SIG-M5 treated with dmso at 0.1 percent for 504 hours (cell line): ENCODE measurements at regions not wholly inside any gene's neighbourhood (a gene's known extent, or its start where the extent isn't known, plus 50 kb on each side); places are given as distances from the start of the nearest gene placed in this dataset.

ENCODE experiments used
- DNase-seq: peaks from one replicate; lab custom pipeline; 2025; ENCODE audit not compliant: unreplicated experiment; lab: John Stamatoyannopoulos, UW

GRCh38 chr1:81233591-81233990 is 567.1 kb upstream of the ADGRL2 start:
- DNase-seq: no peak

GRCh38 chr1:81232420-81232819 is 568.3 kb upstream of the ADGRL2 start:
- no peak for DNase-seq

- DNase-seq: no peak
Measured at GRCh38 chr1:81231729-81232038, 569.0 kb upstream of the ADGRL2 start.

DNA sequence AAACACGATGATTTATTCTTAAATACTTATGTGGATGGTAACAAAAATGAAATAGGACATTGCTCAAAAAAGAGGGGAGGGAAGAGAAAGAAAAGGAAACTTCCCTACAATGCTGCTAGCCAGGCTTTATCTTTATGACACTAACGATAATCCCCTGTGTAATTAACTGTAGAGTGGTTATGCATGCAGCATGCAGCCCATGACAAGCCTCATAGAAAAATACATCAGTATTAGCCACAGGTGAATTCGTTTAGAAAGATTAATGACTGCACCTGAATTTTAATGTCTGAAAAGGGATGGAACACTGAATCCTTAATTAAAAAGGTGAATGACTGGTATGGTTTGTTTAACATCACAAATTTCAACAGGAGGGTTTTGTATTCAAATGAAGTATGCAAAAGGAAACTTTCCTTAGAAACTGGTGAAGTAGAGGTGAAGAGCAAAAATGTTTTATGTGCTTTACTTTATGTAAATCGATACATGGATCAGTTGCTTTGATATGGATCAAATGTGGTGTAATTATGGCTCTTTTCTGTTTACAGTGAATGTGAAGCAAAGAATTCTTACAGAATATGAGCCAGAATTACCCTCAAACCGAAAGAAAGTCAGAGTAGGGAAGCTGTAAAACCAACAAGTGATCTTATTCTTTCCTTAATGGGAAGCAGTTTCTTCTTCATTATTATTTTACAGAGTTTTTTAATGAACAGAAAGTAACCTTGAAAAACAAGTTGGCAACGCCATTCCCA is 569.6 kb upstream of the ADGRL2 start:
- no peak for DNase-seq

- no peak for DNase-seq
Measured at GRCh38 chr1:81228926-81229325, 571.8 kb upstream of the ADGRL2 start.

- DNase-seq: no peak
Measured at GRCh38 chr1:81226603-81226928, 574.2 kb upstream of the ADGRL2 start.

- no peak for DNase-seq
Measured at GRCh38 chr1:81225789-81226602, 574.7 kb upstream of the ADGRL2 start.

- no peak for DNase-seq
Measured at GRCh38 chr1:81224222-81224621, 576.5 kb upstream of the ADGRL2 start.

- no peak for DNase-seq
Measured at GRCh38 chr1:81221564-81221963, 579.2 kb upstream of the ADGRL2 start.

DNA sequence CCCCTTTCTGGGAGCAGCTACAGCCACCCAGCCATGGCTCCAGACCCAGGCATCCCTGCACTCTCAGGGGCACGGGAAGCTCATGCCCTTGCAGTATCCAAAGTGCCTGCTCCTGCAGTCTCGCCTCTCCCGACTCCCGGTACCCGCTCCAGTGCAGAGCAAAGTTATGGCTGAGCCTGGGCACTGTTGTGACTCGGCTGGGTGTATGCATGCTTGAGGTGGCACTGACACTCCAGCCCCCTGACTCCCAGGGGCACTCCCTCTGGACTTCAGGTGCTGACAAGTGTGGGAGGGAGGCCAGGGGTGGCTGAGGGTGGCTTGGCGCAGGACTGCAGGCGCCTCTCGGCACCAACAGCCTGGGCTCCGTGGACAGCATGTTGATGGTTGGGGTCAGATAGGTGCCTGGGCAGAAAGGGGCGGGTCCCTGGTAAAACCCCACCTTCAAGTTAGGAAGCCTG is 580.1 kb upstream of the ADGRL2 start:
- DNase-seq: no peak

GRCh38 chr1:81217058-81217457 is 583.7 kb upstream of the ADGRL2 start:
- no peak for DNase-seq

GRCh38 chr1:81213279-81213678 is 587.5 kb upstream of the ADGRL2 start:
- no peak for DNase-seq

GRCh38 chr1:81209461-81209860 is 591.3 kb upstream of the ADGRL2 start:
- no peak for DNase-seq

GRCh38 chr1:81208441-81208840 is 592.3 kb upstream of the ADGRL2 start:
- DNase-seq: no peak

DNA sequence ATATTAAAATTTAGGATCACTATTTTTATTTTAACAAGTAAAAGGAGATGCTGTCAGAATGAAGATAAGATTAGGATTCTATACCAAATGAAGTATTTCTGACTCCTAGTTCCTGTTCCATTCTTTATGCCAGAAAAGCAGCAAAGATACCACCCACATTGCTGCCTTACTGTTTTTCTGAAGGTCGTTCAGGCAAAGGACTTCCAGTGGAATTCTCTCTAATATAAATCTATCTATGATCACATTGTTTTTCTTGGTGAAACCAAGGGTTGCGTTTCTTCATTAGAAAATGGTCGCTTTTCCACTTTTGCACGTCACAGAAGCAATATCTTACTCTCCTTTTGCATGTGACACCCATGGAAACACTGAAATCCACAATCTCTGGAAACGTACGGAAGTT is 594.8 kb upstream of the ADGRL2 start:
- no peak for DNase-seq

- DNase-seq: no peak
Measured at GRCh38 chr1:81201779-81202178, 599.0 kb upstream of the ADGRL2 start.

GRCh38 chr1:81197591-81197990 is 603.1 kb upstream of the ADGRL2 start:
- DNase-seq: no peak

GRCh38 chr1:81192647-81193642 is 607.8 kb upstream of the ADGRL2 start:
- no peak for DNase-seq

GRCh38 chr1:81190003-81190402 is 610.7 kb upstream of the ADGRL2 start:
- no peak for DNase-seq

DNA sequence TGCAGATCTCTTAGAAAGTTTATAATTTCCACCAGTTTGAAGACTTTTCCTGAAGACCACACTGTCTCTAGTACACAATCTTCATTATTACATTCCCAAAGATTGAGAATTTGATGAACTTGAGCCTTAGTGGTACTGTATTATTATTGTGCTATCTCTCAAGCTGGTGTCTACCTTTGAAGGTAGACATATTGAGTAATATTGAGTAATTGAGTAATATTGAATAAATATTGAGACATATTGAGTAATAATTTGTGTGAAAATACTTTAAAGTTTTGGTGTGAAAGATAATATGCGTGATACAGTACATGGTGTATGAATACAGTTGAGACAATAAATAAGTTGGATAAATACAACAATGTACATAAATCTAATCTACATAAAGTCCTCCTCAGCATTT is 613.1 kb upstream of the ADGRL2 start:
- DNase-seq: no peak

- DNase-seq: no peak
Measured at GRCh38 chr1:81186261-81186660, 614.5 kb upstream of the ADGRL2 start.
